Right lobe of liver (tissue), 4 donors: ENCODE measurements at regions not wholly inside any gene's neighbourhood (a gene's known extent, or its start where the extent isn't known, plus 50 kb on each side); places are given as distances from the start of the nearest gene placed in this dataset.

ENCODE experiments used
- CTCF ChIP-seq, 4 donors: fragments of 200-600 bp in 3 of 4; fragments of 450-650 bp in 1 of 4; IDR thresholded peaks; one replicate each; pipeline versions ENCODE4 v1.5.1 to v1.8.0; 2016 to 2022; ENCODE audit warnings: antibody characterized with exemption in 4 of 4, mild to moderate bottlenecking in 2 of 4
- POLR2A ChIP-seq: fragments of 450-650 bp; IDR thresholded peaks from one replicate; pipeline ENCODE4 v1.6.1; 2017; ENCODE audit warnings: antibody characterized with exemption, mild to moderate bottlenecking
- donor health status: DM: no; HTN: no; CAD: no.
- donor health status: DM: no; HTN: no; CAD: no.
- donor health status: DM: no; HTN: yes; CAD: no.

- TF ChIP-seq CTCF (IDR thresholded peaks at IDR 0.05) (no peak), POLR2A (no peak)
Measured at GRCh38 chr3:46082021-46082420, 54.7 kb upstream of the XCR1 start.
